SK-N-SH treated with all-trans-retinoic acid at 6 μM for 48 hours (cell line): ENCODE measurements at regions not wholly inside any gene's neighbourhood (a gene's known extent, or its start where the extent isn't known, plus 50 kb on each side); places are given as distances from the start of the nearest gene placed in this dataset.

ENCODE experiments used
- ATAC-seq: fragments of 200-7000 bp; cut with Tn5 transposase; 3 replicates; pipeline ENCODE4 v1.9.1; 2020; ENCODE audit warnings: mild to moderate bottlenecking, moderate library complexity
- ARNTL ChIP-seq: fragments of 450-650 bp; formaldehyde crosslinking; IDR thresholded peaks from 2 replicates; pipeline ENCODE4 v1.5.0; 2020; ENCODE audit warnings: low read depth, mild to moderate bottlenecking, moderate library complexity, borderline replicate concordance
- BACH2 ChIP-seq: fragments of 250-450 bp; sonication (Bioruptor Pico); IDR thresholded peaks from 2 replicates; pipeline ENCODE4 v1.9.0; 2021; ENCODE audit warnings: mild to moderate bottlenecking, borderline replicate concordance
- CSDC2 ChIP-seq: fragments of 250-450 bp; sonication (Bioruptor Pico); IDR thresholded peaks from 2 replicates; pipeline ENCODE4 v1.5.0; 2020; ENCODE audit warnings: mild to moderate bottlenecking, moderate library complexity
- GLIS3 ChIP-seq: fragments of 250-450 bp; sonication (Bioruptor Pico); IDR thresholded peaks from 2 replicates; pipeline ENCODE4 v1.5.0; 2020; ENCODE audit warnings: mild to moderate bottlenecking, moderate library complexity
- ISL1 ChIP-seq: fragments of 250-450 bp; sonication (Bioruptor Pico); IDR thresholded peaks from 2 replicates; pipeline ENCODE4 v2.1.2; 2022; ENCODE audit warnings: mild to moderate bottlenecking, moderate library complexity
- PPARA ChIP-seq: fragments of 250-450 bp; sonication (Bioruptor Pico); IDR thresholded peaks from 2 replicates; pipeline ENCODE4 v1.5.0; 2020; ENCODE audit warnings: mild to moderate bottlenecking, borderline replicate concordance
- RARB ChIP-seq: fragments of 250-450 bp; sonication (Bioruptor Pico); IDR thresholded peaks from 2 replicates; pipeline ENCODE4 v1.8.0; 2021; ENCODE audit warnings: mild to moderate bottlenecking, moderate library complexity
- SNAI2 ChIP-seq: fragments of 250-450 bp; sonication (Bioruptor Pico); IDR thresholded peaks from 2 replicates; pipeline ENCODE4 v1.5.0; 2020; ENCODE audit warnings: mild to moderate bottlenecking, moderate library complexity
- TCF4 ChIP-seq: fragments of 250-450 bp; sonication (Bioruptor Pico); IDR thresholded peaks from 2 replicates; pipeline ENCODE4 v1.8.0; 2021; ENCODE audit warnings: mild to moderate bottlenecking, moderate library complexity, borderline replicate concordance
- TOX ChIP-seq: fragments of 250-450 bp; sonication (Bioruptor Pico); IDR thresholded peaks from 2 replicates; pipeline ENCODE4 v1.8.0; 2021; ENCODE audit warnings: mild to moderate bottlenecking, moderate library complexity, borderline replicate concordance
- ZC3H10 ChIP-seq: fragments of 250-450 bp; sonication (Bioruptor Pico); IDR thresholded peaks from 2 replicates; pipeline ENCODE4 v1.5.1; 2021; ENCODE audit warnings: mild to moderate bottlenecking, moderate library complexity
- ZFP3 ChIP-seq: fragments of 250-450 bp; sonication (Bioruptor Pico); IDR thresholded peaks from 2 replicates; pipeline ENCODE4 v1.5.0; 2020; ENCODE audit warnings: mild to moderate bottlenecking, moderate library complexity
- ZFP30 ChIP-seq: fragments of 450-650 bp; formaldehyde crosslinking; IDR thresholded peaks from 2 replicates; pipeline ENCODE4 v1.5.0; 2022; ENCODE audit warnings: mild to moderate bottlenecking, moderate library complexity
- ZNF565 ChIP-seq: fragments of 450-650 bp; formaldehyde crosslinking; conservative IDR thresholded peaks from 2 replicates; pipeline ENCODE4 v1.5.0; 2020; ENCODE audit warnings: low read depth, mild to moderate bottlenecking, moderate library complexity
- ZNF8 ChIP-seq: fragments of 450-650 bp; formaldehyde crosslinking; IDR thresholded peaks from 2 replicates; pipeline ENCODE4 v1.5.0; 2020; ENCODE audit warnings: mild to moderate bottlenecking, moderate library complexity
- TF ChIP-seq, protein P1 (sequence below): fragments of 250-450 bp; sonication (Bioruptor Pico); IDR thresholded peaks from 2 replicates; pipeline ENCODE4 v1.5.1; 2021; ENCODE audit warnings: mild to moderate bottlenecking, moderate library complexity
- TF ChIP-seq, protein P2 (sequence below): fragments of 250-450 bp; sonication (Bioruptor Pico); IDR thresholded peaks from 2 replicates; pipeline ENCODE4 v1.5.1; 2020; ENCODE audit warnings: low read depth, mild to moderate bottlenecking, moderate library complexity
- TF ChIP-seq, protein P3 (sequence below): fragments of 250-450 bp; sonication (Bioruptor Pico); IDR thresholded peaks from 2 replicates; pipeline ENCODE4 v1.5.0; 2020; ENCODE audit warnings: mild to moderate bottlenecking, moderate library complexity
- TF ChIP-seq, protein P4 (sequence below): fragments of 250-450 bp; sonication (Bioruptor Pico); IDR thresholded peaks from 2 replicates; pipeline ENCODE4 v1.8.0; 2020; ENCODE audit warnings: mild to moderate bottlenecking, moderate library complexity, borderline replicate concordance
- TF ChIP-seq, protein P5 (sequence below): fragments of 250-450 bp; sonication (Bioruptor Pico); IDR thresholded peaks from 2 replicates; pipeline ENCODE4 v1.8.0; 2021; ENCODE audit warnings: low read depth, mild to moderate bottlenecking, moderate library complexity, borderline replicate concordance

DNA sequence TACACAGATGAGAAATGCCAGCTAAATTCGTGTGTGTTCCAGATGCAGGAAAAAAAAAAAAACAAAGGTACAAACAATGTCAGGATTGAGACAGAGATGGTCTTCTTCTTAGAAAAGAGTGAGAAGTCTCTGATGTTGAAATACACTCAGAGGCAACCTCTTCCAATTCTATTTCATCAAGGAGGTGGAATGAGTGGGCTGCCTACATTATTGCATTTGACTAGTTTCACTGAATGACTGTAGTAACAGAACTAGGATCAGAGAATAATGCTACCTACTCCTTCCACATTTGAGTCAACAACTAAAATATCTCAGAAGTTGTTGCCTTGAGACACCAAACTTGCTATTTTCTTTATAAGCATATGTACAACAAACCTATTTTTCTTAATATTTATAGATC, 1332.2 kb upstream of the FLRT2 start:
- no peak for ATAC-seq
- TF ChIP-seq ARNTL (CRISPR knock-in tag) (no peak), TCF4 (CRISPR knock-in tag) (no peak), RARB (CRISPR knock-in tag) (no peak), ISL1 (no peak), ZNF8 (CRISPR knock-in tag) (no peak), ZNF565 (CRISPR knock-in tag) (no peak), ZFP30 (CRISPR knock-in tag) (no peak), ZC3H10 (CRISPR knock-in tag) (no peak), BACH2 (CRISPR knock-in tag) (no peak)
- TF ChIP-seq, protein P1, sequence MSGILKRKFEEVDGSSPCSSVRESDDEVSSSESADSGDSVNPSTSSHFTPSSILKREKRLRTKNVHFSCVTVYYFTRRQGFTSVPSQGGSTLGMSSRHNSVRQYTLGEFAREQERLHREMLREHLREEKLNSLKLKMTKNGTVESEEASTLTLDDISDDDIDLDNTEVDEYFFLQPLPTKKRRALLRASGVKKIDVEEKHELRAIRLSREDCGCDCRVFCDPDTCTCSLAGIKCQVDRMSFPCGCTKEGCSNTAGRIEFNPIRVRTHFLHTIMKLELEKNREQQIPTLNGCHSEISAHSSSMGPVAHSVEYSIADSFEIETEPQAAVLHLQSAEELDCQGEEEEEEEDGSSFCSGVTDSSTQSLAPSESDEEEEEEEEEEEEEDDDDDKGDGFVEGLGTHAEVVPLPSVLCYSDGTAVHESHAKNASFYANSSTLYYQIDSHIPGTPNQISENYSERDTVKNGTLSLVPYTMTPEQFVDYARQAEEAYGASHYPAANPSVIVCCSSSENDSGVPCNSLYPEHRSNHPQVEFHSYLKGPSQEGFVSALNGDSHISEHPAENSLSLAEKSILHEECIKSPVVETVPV (CRISPR knock-in tag) = no peak
- TF ChIP-seq, protein P2, sequence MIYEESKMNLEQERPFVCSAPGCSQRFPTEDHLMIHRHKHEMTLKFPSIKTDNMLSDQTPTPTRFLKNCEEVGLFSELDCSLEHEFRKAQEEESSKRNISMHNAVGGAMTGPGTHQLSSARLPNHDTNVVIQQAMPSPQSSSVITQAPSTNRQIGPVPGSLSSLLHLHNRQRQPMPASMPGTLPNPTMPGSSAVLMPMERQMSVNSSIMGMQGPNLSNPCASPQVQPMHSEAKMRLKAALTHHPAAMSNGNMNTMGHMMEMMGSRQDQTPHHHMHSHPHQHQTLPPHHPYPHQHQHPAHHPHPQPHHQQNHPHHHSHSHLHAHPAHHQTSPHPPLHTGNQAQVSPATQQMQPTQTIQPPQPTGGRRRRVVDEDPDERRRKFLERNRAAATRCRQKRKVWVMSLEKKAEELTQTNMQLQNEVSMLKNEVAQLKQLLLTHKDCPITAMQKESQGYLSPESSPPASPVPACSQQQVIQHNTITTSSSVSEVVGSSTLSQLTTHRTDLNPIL = no peak
- TF ChIP-seq, protein P3, sequence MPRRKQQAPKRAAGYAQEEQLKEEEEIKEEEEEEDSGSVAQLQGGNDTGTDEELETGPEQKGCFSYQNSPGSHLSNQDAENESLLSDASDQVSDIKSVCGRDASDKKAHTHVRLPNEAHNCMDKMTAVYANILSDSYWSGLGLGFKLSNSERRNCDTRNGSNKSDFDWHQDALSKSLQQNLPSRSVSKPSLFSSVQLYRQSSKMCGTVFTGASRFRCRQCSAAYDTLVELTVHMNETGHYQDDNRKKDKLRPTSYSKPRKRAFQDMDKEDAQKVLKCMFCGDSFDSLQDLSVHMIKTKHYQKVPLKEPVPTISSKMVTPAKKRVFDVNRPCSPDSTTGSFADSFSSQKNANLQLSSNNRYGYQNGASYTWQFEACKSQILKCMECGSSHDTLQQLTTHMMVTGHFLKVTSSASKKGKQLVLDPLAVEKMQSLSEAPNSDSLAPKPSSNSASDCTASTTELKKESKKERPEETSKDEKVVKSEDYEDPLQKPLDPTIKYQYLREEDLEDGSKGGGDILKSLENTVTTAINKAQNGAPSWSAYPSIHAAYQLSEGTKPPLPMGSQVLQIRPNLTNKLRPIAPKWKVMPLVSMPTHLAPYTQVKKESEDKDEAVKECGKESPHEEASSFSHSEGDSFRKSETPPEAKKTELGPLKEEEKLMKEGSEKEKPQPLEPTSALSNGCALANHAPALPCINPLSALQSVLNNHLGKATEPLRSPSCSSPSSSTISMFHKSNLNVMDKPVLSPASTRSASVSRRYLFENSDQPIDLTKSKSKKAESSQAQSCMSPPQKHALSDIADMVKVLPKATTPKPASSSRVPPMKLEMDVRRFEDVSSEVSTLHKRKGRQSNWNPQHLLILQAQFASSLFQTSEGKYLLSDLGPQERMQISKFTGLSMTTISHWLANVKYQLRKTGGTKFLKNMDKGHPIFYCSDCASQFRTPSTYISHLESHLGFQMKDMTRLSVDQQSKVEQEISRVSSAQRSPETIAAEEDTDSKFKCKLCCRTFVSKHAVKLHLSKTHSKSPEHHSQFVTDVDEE = no peak
- TF ChIP-seq, protein P4, sequence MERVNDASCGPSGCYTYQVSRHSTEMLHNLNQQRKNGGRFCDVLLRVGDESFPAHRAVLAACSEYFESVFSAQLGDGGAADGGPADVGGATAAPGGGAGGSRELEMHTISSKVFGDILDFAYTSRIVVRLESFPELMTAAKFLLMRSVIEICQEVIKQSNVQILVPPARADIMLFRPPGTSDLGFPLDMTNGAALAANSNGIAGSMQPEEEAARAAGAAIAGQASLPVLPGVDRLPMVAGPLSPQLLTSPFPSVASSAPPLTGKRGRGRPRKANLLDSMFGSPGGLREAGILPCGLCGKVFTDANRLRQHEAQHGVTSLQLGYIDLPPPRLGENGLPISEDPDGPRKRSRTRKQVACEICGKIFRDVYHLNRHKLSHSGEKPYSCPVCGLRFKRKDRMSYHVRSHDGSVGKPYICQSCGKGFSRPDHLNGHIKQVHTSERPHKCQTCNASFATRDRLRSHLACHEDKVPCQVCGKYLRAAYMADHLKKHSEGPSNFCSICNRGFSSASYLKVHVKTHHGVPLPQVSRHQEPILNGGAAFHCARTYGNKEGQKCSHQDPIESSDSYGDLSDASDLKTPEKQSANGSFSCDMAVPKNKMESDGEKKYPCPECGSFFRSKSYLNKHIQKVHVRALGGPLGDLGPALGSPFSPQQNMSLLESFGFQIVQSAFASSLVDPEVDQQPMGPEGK (CRISPR knock-in tag) = no peak
- TF ChIP-seq, all 23 proteins: peak for 0

DNA sequence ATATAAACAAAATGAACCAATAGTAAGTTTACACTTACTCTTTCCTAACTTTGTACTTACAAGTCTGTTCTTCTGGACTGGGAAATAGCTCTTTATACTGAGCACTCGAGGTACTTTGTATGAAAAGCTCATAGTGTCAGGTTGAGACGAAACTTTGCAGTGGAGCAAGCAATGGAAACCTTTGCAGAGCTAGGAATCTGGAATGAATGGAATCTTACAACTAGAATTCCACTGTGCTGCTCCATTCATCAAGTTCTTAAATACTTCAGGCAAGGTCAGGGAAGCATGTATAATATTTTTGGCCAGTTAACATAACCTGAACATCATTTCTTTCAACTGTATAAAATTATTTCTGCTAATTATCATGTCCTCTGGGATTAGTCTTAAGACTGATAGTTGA, 1327.5 kb upstream of the FLRT2 start:
- ATAC-seq = no peak
- TF ChIP-seq PPARA (CRISPR knock-in tag) (no peak), SNAI2 (CRISPR knock-in tag) (no peak), CSDC2 (no peak), ZNF565 (CRISPR knock-in tag) (no peak), ZFP3 (no peak), TOX (no peak), ZFP30 (CRISPR knock-in tag) (no peak), ZNF8 (CRISPR knock-in tag) (no peak)
- TF ChIP-seq, all 23 proteins: peak for 0

DNA sequence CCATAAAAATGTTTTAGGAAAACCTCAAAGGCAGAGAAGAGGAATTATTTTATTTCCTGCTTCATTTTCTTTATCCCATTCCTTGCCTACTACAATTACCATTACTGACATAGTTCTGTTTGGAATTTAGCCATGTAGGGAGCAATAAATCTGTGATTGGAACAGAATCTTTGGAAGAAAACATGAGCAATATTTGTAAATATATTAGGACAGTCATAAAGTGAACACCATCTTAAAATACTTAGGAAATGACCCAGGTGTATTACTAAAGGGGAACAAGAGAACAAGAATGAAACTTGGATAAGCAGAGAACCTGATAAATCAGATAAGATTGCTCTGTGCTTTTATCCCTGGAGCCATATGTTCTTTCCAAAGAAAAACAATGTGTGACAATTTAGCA, 1326.0 kb upstream of the FLRT2 start:
- ATAC-seq = no peak
- TF ChIP-seq, protein P5, sequence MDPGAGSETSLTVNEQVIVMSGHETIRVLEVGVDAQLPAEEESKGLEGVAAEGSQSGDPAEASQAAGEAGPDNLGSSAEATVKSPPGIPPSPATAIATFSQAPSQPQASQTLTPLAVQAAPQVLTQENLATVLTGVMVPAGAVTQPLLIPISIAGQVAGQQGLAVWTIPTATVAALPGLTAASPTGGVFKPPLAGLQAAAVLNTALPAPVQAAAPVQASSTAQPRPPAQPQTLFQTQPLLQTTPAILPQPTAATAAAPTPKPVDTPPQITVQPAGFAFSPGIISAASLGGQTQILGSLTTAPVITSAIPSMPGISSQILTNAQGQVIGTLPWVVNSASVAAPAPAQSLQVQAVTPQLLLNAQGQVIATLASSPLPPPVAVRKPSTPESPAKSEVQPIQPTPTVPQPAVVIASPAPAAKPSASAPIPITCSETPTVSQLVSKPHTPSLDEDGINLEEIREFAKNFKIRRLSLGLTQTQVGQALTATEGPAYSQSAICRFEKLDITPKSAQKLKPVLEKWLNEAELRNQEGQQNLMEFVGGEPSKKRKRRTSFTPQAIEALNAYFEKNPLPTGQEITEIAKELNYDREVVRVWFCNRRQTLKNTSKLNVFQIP (CRISPR knock-in tag) = no peak
- TF ChIP-seq, protein P3 = no peak
- TF ChIP-seq PPARA (CRISPR knock-in tag) = no peak
- TF ChIP-seq GLIS3 = no peak
- no peak for TF ChIP-seq ZFP3
- TF ChIP-seq TOX = no peak
- TF ChIP-seq TCF4 (CRISPR knock-in tag) = no peak
- TF ChIP-seq ZC3H10 (CRISPR knock-in tag) = no peak
- TF ChIP-seq, protein P1 (CRISPR knock-in tag) = no peak
- TF ChIP-seq ZNF8 (CRISPR knock-in tag) = no peak
